ENCODE measurements at regions not wholly inside any gene's neighbourhood (a gene's known extent, or its start where the extent isn't known, plus 50 kb on each side); places are given as distances from the start of the nearest gene placed in this dataset.

DNA sequence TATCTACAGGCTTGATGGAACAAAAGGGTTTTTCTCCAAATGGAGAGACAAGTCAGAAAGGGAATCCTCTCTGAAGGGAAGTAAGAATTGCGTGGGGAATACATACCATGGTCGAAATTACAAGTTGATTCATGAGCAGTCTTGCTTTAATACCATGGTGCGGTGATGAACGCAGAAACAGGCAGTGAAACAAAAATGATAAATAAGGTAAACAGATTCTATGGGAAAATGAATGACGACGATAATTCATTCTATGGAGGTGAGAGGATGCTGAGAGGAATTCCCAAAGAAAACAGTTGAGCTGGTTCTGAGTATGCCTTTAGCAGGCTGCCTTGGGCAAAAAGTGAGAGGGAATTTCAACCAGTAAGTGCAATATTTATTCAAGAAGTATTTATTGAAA lies 209.4 kb upstream of the RUNX1 start:
- Mint-ChIP-seq H3K27me3 (ENCODE audit: low read depth) (no peaks in the 10 kb centered on the region), H3K36me3 (ENCODE audit: low read depth) (no peaks in the 10 kb centered on the region), H3K4me3 (no peak overlapping the region)

GRCh38 chr21:35257413-35257812 lies 208.3 kb upstream of the RUNX1 start:
- TF ChIP-seq, protein P1, sequence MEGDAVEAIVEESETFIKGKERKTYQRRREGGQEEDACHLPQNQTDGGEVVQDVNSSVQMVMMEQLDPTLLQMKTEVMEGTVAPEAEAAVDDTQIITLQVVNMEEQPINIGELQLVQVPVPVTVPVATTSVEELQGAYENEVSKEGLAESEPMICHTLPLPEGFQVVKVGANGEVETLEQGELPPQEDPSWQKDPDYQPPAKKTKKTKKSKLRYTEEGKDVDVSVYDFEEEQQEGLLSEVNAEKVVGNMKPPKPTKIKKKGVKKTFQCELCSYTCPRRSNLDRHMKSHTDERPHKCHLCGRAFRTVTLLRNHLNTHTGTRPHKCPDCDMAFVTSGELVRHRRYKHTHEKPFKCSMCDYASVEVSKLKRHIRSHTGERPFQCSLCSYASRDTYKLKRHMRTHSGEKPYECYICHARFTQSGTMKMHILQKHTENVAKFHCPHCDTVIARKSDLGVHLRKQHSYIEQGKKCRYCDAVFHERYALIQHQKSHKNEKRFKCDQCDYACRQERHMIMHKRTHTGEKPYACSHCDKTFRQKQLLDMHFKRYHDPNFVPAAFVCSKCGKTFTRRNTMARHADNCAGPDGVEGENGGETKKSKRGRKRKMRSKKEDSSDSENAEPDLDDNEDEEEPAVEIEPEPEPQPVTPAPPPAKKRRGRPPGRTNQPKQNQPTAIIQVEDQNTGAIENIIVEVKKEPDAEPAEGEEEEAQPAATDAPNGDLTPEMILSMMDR (conservative IDR thresholded peaks at IDR 0.05): no peak
- Mint-ChIP-seq H3K4me1 (peaks cover 12% of the 10 kb centered on the region), H3K36me3 (ENCODE audit: low read depth) (no peaks in the 10 kb centered on the region), H3K9me3 (no peaks in the 10 kb centered on the region), H3K4me3 (no peak overlapping the region), H3K27me3 (ENCODE audit: low read depth) (no peaks in the 10 kb centered on the region), H3K27ac (ENCODE audit: unreplicated experiment) (no peak overlapping the region)
- DNase-seq (ENCODE audit: low read depth, low spot score): no peak

More for the DNA sequence above, 209.4 kb upstream of the RUNX1 start:
- TF ChIP-seq, protein P1 (conservative IDR thresholded peaks at IDR 0.05): no peak
- DNase-seq (ENCODE audit: low read depth, low spot score): no peak
- peaks cover 12% of the 10 kb centered on the region for H3K4me1 Mint-ChIP-seq
- H3K27ac Mint-ChIP-seq (ENCODE audit: unreplicated experiment): no peak overlapping the region
- H3K9me3 Mint-ChIP-seq: no peaks in the 10 kb centered on the region

- Mint-ChIP-seq H3K27me3 (ENCODE audit: low read depth) (no peaks in the 10 kb centered on the region), H3K4me1 (peaks cover 12% of the 10 kb centered on the region), H3K9me3 (no peaks in the 10 kb centered on the region), H3K4me3 (peak overlapping the region; percentile 38), H3K27ac (ENCODE audit: unreplicated experiment) (no peak overlapping the region), H3K36me3 (ENCODE audit: low read depth) (no peaks in the 10 kb centered on the region)
- TF ChIP-seq, protein P1 (conservative IDR thresholded peaks at IDR 0.05): no peak
- DNase-seq (ENCODE audit: low read depth, low spot score): peak; percentile 4
Observed at GRCh38 chr21:35256468-35256988, 207.4 kb upstream of the RUNX1 start.

- no peak overlapping the region for H3K4me3 Mint-ChIP-seq
- H3K9me3 Mint-ChIP-seq: peaks cover 3% of the 10 kb centered on the region
- H3K4me1 Mint-ChIP-seq: peaks cover 12% of the 10 kb centered on the region
- H3K36me3 Mint-ChIP-seq (ENCODE audit: low read depth): peaks cover 3% of the 10 kb centered on the region
- H3K27ac Mint-ChIP-seq (ENCODE audit: unreplicated experiment): no peak overlapping the region
- DNase-seq (ENCODE audit: low read depth, low spot score): no peak
- H3K27me3 Mint-ChIP-seq (ENCODE audit: low read depth): no peaks in the 10 kb centered on the region
- TF ChIP-seq, protein P1 (conservative IDR thresholded peaks at IDR 0.05): no peak
Observed at GRCh38 chr21:35254765-35255138, 205.7 kb upstream of the RUNX1 start.

DNA sequence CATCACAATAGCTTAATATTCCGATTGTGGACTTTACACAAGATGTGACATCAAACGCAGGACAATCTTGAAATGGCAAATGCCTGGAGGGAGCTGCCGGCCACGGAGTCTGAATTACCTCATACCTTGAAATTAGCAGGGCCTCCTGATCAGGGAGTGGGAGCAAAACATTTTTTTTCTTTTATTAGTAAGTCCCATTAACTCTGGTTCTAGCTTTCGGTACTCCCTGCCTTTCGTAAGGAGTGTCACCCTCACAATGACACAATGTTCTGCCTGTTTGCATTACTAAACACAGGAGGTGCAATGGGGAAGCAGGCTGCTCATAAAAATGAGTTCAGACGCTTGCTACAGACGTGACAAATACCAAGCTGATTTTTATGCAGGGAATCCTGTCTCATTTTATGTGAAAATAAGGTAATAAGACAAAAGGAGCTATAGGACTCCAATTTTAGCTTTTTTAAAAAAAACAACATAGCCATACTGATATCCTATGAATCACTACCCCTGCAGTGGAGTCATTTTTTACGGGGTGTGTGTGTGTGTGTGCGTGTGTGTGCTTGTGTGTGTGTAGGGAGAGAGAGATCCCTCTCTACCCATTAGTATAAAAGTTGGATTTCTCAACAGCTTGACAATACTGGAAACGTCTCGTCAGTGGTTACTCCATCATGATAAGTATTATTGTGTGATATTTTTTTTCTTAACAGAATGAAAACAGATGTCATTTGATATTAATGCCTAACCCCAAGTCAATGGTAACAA lies 205.1 kb upstream of the RUNX1 start:
- Mint-ChIP-seq H3K4me3 (no peak overlapping the region), H3K27ac (ENCODE audit: unreplicated experiment) (no peak overlapping the region)
- TF ChIP-seq, protein P1 (conservative IDR thresholded peaks at IDR 0.05): no peak

More for the DNA sequence above, 205.1 kb upstream of the RUNX1 start:
- Mint-ChIP-seq H3K36me3 (ENCODE audit: low read depth) (peaks cover 3% of the 10 kb centered on the region), H3K9me3 (peaks cover 3% of the 10 kb centered on the region), H3K27me3 (ENCODE audit: low read depth) (no peaks in the 10 kb centered on the region), H3K4me1 (peaks cover 12% of the 10 kb centered on the region)
- DNase-seq (ENCODE audit: low read depth, low spot score): no peak
